ENCODE measurements at regions not wholly inside any gene's neighbourhood (a gene's known extent, or its start where the extent isn't known, plus 50 kb on each side); places are given as distances from the start of the nearest gene placed in this dataset.

DNA sequence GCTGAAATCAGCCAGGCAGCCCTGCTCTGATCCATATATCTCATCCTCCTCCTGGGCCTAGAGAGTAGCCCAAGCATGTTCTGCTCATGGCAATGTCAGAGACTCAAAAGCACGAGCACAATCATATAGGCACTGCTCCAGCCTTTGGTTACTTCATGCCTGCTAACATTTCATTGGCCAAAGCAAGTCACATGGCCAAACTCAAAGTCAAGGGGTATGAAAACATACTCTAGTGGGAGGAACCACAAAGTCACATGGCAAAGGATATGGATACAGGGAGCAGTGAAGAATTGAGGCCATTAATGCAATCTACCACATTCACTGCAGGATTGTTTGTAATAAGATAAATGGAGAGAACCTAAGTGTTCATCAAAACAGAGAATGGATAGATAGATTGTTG lies 87.8 kb upstream of the SPATS2L start:
- H2AFZ ChIP-seq (ENCODE audit: low read depth, low read length): no peak overlapping the region
- no peak overlapping the region for H3K27ac ChIP-seq (ENCODE audit: low read length)
- TF ChIP-seq EZH2 (IDR thresholded peaks at IDR 0.05; ENCODE audit: borderline replicate concordance, insufficient read depth, low read length, poor library complexity, severe bottlenecking) (no peak), EP300 (conservative IDR thresholded peaks at IDR 0.05; ENCODE audit: poor library complexity, severe bottlenecking) (no peak), TAF1 (IDR thresholded peaks at IDR 0.05; ENCODE audit: low read depth) (no peak), POLR2AphosphoS5 (IDR thresholded peaks at IDR 0.05) (no peak), RAD21 (conservative IDR thresholded peaks at IDR 0.05) (no peak), SMC3 (conservative IDR thresholded peaks at IDR 0.05; ENCODE audit: poor library complexity) (no peak), MXI1 (conservative IDR thresholded peaks at IDR 0.05; ENCODE audit: poor library complexity, severe bottlenecking) (no peak)
- TF ChIP-seq, protein P1, sequence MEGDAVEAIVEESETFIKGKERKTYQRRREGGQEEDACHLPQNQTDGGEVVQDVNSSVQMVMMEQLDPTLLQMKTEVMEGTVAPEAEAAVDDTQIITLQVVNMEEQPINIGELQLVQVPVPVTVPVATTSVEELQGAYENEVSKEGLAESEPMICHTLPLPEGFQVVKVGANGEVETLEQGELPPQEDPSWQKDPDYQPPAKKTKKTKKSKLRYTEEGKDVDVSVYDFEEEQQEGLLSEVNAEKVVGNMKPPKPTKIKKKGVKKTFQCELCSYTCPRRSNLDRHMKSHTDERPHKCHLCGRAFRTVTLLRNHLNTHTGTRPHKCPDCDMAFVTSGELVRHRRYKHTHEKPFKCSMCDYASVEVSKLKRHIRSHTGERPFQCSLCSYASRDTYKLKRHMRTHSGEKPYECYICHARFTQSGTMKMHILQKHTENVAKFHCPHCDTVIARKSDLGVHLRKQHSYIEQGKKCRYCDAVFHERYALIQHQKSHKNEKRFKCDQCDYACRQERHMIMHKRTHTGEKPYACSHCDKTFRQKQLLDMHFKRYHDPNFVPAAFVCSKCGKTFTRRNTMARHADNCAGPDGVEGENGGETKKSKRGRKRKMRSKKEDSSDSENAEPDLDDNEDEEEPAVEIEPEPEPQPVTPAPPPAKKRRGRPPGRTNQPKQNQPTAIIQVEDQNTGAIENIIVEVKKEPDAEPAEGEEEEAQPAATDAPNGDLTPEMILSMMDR (IDR thresholded peaks at IDR 0.05; ENCODE audit: poor library complexity, severe bottlenecking): no peak
- TF ChIP-seq, protein P2, sequence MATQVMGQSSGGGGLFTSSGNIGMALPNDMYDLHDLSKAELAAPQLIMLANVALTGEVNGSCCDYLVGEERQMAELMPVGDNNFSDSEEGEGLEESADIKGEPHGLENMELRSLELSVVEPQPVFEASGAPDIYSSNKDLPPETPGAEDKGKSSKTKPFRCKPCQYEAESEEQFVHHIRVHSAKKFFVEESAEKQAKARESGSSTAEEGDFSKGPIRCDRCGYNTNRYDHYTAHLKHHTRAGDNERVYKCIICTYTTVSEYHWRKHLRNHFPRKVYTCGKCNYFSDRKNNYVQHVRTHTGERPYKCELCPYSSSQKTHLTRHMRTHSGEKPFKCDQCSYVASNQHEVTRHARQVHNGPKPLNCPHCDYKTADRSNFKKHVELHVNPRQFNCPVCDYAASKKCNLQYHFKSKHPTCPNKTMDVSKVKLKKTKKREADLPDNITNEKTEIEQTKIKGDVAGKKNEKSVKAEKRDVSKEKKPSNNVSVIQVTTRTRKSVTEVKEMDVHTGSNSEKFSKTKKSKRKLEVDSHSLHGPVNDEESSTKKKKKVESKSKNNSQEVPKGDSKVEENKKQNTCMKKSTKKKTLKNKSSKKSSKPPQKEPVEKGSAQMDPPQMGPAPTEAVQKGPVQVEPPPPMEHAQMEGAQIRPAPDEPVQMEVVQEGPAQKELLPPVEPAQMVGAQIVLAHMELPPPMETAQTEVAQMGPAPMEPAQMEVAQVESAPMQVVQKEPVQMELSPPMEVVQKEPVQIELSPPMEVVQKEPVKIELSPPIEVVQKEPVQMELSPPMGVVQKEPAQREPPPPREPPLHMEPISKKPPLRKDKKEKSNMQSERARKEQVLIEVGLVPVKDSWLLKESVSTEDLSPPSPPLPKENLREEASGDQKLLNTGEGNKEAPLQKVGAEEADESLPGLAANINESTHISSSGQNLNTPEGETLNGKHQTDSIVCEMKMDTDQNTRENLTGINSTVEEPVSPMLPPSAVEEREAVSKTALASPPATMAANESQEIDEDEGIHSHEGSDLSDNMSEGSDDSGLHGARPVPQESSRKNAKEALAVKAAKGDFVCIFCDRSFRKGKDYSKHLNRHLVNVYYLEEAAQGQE (IDR thresholded peaks at IDR 0.05; ENCODE audit: borderline replicate concordance): no peak
- no peaks in the 10 kb centered on the region for H3K9me2 ChIP-seq (ENCODE audit: insufficient read depth, low read length)
- H3K79me2 ChIP-seq (replicated peaks; ENCODE audit: insufficient read depth, low read length): no peaks in the 10 kb centered on the region
- H3K36me3 ChIP-seq (ENCODE audit: insufficient read depth, low read length): no peaks in the 10 kb centered on the region
- H3K4me3 ChIP-seq (ENCODE audit: low read length): no peak overlapping the region
- H3K9ac ChIP-seq (ENCODE audit: low read length): no peak overlapping the region
- no peaks in the 10 kb centered on the region for H3F3A ChIP-seq (ENCODE audit: insufficient read depth, low read length, poor library complexity, severe bottlenecking)
- H4K20me1 ChIP-seq (ENCODE audit: insufficient read depth): no peaks in the 10 kb centered on the region
- H3K27me3 ChIP-seq (ENCODE audit: insufficient read depth, low read depth, low read length): no peaks in the 10 kb centered on the region
- no peak overlapping the region for H3K4me2 ChIP-seq (ENCODE audit: low read length)
- no peaks in the 10 kb centered on the region for H3K9me3 ChIP-seq (ENCODE audit: low read length)

DNA sequence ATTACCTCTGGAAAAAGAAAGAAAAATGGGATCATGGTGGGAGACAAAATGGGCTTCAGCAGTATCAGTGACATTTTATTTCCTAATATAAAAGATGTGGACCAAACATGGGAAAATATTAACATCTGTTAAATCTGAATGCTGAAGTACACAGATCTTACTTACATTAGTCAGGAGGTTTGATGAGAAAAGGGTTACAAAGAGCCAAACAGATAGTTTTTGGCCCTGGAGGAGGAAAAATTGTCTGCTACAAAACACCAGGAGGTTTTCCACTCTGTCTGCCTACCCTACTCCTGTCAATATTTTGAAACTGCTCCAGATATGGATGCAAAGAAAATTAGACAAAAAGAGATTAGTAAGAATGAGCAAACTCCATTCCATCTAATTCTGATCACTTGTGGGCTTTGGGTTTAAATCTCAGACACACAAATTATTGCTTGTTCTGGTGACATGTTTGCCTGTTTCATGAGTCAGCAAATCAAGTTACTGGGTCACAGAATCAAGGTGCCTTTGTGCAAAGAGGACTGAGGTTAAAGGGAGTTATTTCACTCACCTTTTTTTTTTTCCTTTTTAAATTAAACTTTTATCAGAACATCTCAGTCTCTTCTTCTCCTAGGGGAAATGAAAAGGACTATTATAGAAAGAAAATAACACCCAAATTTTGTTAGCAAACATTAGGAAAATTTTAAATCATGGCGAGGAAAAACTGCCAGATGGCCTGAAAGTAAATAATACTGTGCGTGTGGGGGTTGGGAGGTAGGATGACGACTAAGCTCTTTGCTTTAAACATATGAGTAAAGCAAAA lies 87.0 kb upstream of the SPATS2L start:
- H3K79me2 ChIP-seq (replicated peaks; ENCODE audit: insufficient read depth, low read length): no peaks in the 10 kb centered on the region
- H2AFZ ChIP-seq (ENCODE audit: low read depth, low read length): no peak overlapping the region
- no peaks in the 10 kb centered on the region for H3F3A ChIP-seq (ENCODE audit: insufficient read depth, low read length, poor library complexity, severe bottlenecking)
- no peak overlapping the region for H3K9ac ChIP-seq (ENCODE audit: low read length)
- no peaks in the 10 kb centered on the region for H4K20me1 ChIP-seq (ENCODE audit: insufficient read depth)
- H3K9me3 ChIP-seq (ENCODE audit: low read length): no peaks in the 10 kb centered on the region
- no peaks in the 10 kb centered on the region for H3K27me3 ChIP-seq (ENCODE audit: insufficient read depth, low read depth, low read length)
- no peak overlapping the region for H3K27ac ChIP-seq (ENCODE audit: low read length)
- H3K36me3 ChIP-seq (ENCODE audit: insufficient read depth, low read length): no peaks in the 10 kb centered on the region
- no peak overlapping the region for H3K4me3 ChIP-seq (ENCODE audit: low read length)
- H3K9me2 ChIP-seq (ENCODE audit: insufficient read depth, low read length): no peaks in the 10 kb centered on the region
- TF ChIP-seq, protein P1 (IDR thresholded peaks at IDR 0.05; ENCODE audit: poor library complexity, severe bottlenecking): no peak
- TF ChIP-seq POLR2AphosphoS5 (IDR thresholded peaks at IDR 0.05) (no peak), EZH2 (IDR thresholded peaks at IDR 0.05; ENCODE audit: borderline replicate concordance, insufficient read depth, low read length, poor library complexity, severe bottlenecking) (no peak), MXI1 (conservative IDR thresholded peaks at IDR 0.05; ENCODE audit: poor library complexity, severe bottlenecking) (no peak), TAF1 (IDR thresholded peaks at IDR 0.05; ENCODE audit: low read depth) (no peak), SMC3 (conservative IDR thresholded peaks at IDR 0.05; ENCODE audit: poor library complexity) (no peak), RAD21 (conservative IDR thresholded peaks at IDR 0.05) (no peak), EP300 (conservative IDR thresholded peaks at IDR 0.05; ENCODE audit: poor library complexity, severe bottlenecking) (no peak)
- TF ChIP-seq, protein P2 (IDR thresholded peaks at IDR 0.05; ENCODE audit: borderline replicate concordance): no peak
- no peak overlapping the region for H3K4me2 ChIP-seq (ENCODE audit: low read length)

Measured in neural cell (in vitro differentiated cells).